Tibial artery (tissue), 4 donors: ENCODE measurements at regions not wholly inside any gene's neighbourhood (a gene's known extent, or its start where the extent isn't known, plus 50 kb on each side); places are given as distances from the start of the nearest gene placed in this dataset.

Experiments used
- DNase-seq, 2 donors: peaks; one replicate each; pipeline ENCODE4 v3.0.0-alpha.2; 2019
- H3K27ac ChIP-seq, 2 donors: fragments of 200-600 bp; sonication (generic) in 1 of 2; 1 replicate in 1 of 2; 2 replicates in 1 of 2; pipeline ENCODE4 v1.5.1; 2018 to 2019; ENCODE audit warnings: mild to moderate bottlenecking in 1 of 2
- H3K27me3 ChIP-seq, 2 donors: fragments of 200-600 bp; sonication (generic) in 1 of 2; one replicate each; pipeline versions ENCODE4 v1.5.1 to v1.6.0; 2016 to 2019
- H3K36me3 ChIP-seq, 3 donors: fragments of 200-600 bp; sonication (generic) in 2 of 3; one replicate each; pipeline ENCODE4 v1.5.1; 2016 to 2019; ENCODE audit warnings: mild to moderate bottlenecking in 2 of 3
- H3K4me1 ChIP-seq, 4 donors: fragments of 200-600 bp; sonication (generic) in 2 of 4; 1 replicate in 3 of 4; 2 replicates in 1 of 4; pipeline ENCODE4 v1.5.1; 2016 to 2019
- H3K4me3 ChIP-seq, 2 donors: fragments of 200-600 bp; sonication (generic) in 1 of 2; 1 replicate in 1 of 2; 2 replicates in 1 of 2; pipeline ENCODE4 v1.5.1; 2018 to 2019; ENCODE audit warnings: mild to moderate bottlenecking in 2 of 2
- H3K9me3 ChIP-seq, 3 donors: fragments of 200-600 bp; sonication (generic) in 1 of 3; one replicate each; pipeline ENCODE4 v1.5.1; 2016 to 2019
- intact Hi-C: fragments of 100-400 bp; cut with DNase I; formaldehyde crosslinking; loops from one replicate; pipeline ENCODE4 v1.15.0; 2023; ENCODE audit warnings: low total_unique reads
- TF ChIP-seq, protein P1 (sequence below), 2 experiments: fragments of 200-600 bp in 1 of 2; fragments of 450-650 bp in 1 of 2; IDR thresholded peaks; one replicate each; pipeline ENCODE4 v1.5.1; 2017 to 2019; ENCODE audit warnings: antibody characterized with exemption in 2 of 2, mild to moderate bottlenecking in 1 of 2, moderate library complexity in 1 of 2

DNA sequence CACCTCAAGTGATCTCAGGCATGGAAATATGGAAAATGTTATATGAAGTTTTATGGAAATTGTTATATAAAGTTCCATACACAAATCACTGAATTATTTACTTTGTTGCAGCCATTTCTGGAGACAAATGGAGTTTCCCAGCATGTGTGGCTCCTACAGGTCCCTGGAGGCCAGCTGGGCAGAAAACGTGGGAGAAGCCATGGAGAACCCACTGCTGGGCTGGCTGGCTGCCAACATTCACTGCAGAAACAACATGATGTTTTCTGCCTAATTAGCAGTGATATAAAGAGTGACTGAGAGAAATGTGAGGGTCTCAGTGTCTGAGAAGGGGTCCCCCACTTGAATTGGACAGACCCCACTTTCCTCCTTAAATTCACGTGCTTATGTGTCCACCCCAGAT is 208.8 kb upstream of the IRX2 start:
- H3K4me3 ChIP-seq: no peak overlapping the region

DNA sequence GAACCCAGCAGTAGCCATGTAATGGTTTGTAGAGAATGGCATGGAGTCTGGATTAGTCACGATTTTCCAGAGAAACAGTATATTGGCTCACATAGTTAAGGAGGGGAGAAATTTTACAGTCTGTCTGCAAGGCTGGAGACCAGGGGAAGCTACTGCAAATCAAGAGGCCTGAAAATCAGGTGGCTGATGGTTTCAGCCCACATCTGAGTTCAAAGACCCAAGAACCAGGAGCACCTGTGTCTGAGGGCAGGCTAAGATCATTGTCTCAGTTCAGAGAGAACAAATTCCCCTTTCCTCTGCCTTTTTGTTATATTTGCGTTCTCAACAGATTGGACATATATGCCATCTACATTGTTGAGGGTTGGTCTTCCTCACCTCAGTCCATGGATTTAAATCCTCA is 207.5 kb upstream of the IRX2 start:
- H3K27me3 ChIP-seq: no peaks in the 10 kb centered on the region
- H3K27ac ChIP-seq: no peak overlapping the region
- intact Hi-C loops: no loop called here
- H3K36me3 ChIP-seq: no peaks in the 10 kb centered on the region
- H3K9me3 ChIP-seq: peaks cover 0 to 17% (median 0%) of the 10 kb centered on the region in 3 donors
- no peaks in the 10 kb centered on the region for H3K4me1 ChIP-seq
- H3K4me3 ChIP-seq: no peak overlapping the region
- DNase-seq: no peak
- TF ChIP-seq, protein P1, sequence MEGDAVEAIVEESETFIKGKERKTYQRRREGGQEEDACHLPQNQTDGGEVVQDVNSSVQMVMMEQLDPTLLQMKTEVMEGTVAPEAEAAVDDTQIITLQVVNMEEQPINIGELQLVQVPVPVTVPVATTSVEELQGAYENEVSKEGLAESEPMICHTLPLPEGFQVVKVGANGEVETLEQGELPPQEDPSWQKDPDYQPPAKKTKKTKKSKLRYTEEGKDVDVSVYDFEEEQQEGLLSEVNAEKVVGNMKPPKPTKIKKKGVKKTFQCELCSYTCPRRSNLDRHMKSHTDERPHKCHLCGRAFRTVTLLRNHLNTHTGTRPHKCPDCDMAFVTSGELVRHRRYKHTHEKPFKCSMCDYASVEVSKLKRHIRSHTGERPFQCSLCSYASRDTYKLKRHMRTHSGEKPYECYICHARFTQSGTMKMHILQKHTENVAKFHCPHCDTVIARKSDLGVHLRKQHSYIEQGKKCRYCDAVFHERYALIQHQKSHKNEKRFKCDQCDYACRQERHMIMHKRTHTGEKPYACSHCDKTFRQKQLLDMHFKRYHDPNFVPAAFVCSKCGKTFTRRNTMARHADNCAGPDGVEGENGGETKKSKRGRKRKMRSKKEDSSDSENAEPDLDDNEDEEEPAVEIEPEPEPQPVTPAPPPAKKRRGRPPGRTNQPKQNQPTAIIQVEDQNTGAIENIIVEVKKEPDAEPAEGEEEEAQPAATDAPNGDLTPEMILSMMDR (IDR thresholded peaks at IDR 0.05): no peak

More for the DNA sequence above, 208.8 kb upstream of the IRX2 start:
- peaks cover 0 to 14% (median 0%) of the 10 kb centered on the region in 3 donors for H3K9me3 ChIP-seq
- TF ChIP-seq, protein P1 (IDR thresholded peaks at IDR 0.05): no peak
- no peak for DNase-seq
- H3K36me3 ChIP-seq: no peaks in the 10 kb centered on the region
- no peak overlapping the region for H3K27ac ChIP-seq
- H3K27me3 ChIP-seq: no peaks in the 10 kb centered on the region
- H3K4me1 ChIP-seq: no peaks in the 10 kb centered on the region
- intact Hi-C loops: no loop called here

DNA sequence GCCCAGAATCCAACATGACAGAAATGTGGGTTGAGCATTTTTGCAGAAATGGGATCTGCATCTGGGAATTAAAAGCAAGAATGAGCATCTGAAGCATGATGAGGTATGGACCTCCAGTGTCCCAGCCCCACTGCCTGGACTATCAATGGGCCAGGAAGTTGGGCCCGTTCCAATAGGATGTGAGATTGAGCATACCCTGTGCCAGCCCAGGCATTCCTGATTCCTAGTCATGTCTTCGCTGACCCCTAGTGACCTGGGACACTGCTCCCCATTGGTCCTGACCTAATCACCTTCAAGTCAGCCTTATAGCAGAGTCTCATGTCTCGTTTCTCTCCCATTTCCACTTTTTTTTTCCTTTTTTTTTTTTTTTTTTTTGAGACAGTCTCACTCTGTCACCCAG is 197.4 kb upstream of the IRX2 start:
- Histone ChIP-seq H3K4me1 (no peaks in the 10 kb centered on the region), H3K36me3 (no peaks in the 10 kb centered on the region), H3K27ac (no peak overlapping the region), H3K9me3 (peaks cover 0 to 4% (median 0%) of the 10 kb centered on the region in 3 donors), H3K27me3 (no peaks in the 10 kb centered on the region), H3K4me3 (no peak overlapping the region)
- intact Hi-C loops: no loop called here
- TF ChIP-seq, protein P1 (IDR thresholded peaks at IDR 0.05): no peak
- DNase-seq: no peak

DNA sequence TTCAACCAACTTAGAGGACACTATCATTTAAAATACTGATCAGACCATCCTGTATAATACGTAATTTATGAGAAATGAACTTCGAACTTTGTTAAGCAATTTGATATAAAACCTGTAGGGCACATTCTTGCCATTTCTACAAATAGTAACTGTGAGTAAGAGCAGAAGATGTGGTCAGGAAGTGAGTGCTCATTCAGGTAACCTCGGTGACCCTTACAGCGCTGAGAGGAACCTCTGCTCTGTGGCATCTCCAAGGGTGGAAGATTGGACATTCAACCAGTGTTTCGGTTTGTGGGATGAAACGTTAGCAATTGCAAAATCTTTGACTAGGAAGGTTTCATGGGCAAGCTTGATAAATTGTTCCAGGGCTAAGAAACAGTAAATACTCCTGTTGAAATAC is 194.8 kb upstream of the IRX2 start:
- intact Hi-C loops: no loop called here

DNA sequence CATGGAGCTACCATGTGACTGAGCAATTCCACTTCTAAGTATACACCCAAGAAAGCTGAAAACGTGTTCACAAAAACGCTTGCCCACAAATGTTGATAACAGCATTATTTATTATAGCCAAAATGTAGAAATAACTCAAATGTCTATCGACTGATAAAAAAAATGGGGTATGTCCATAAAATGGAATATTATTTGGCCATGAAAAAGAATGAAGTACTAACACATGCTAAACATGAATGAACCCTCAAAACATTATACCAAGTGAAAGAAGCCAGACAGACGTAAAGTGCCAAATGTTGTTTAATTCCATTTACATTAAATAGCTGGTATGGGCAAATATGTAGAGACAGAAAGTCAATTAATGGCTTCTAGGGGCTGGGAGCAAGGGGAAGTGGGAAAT is 184.9 kb upstream of the IRX2 start:
- H3K4me3 ChIP-seq: no peak overlapping the region
- TF ChIP-seq, protein P1 (IDR thresholded peaks at IDR 0.05): no peak
- peaks cover 0 to 8% (median 0%) of the 10 kb centered on the region in 3 donors for H3K9me3 ChIP-seq
- H3K27me3 ChIP-seq: no peaks in the 10 kb centered on the region
- no peaks in the 10 kb centered on the region for H3K36me3 ChIP-seq
- intact Hi-C loops: no loop called here
- no peak for DNase-seq
- H3K4me1 ChIP-seq: no peaks in the 10 kb centered on the region
- H3K27ac ChIP-seq: no peak overlapping the region

More for the DNA sequence above, 194.8 kb upstream of the IRX2 start:
- no peaks in the 10 kb centered on the region for H3K27me3 ChIP-seq
- TF ChIP-seq, protein P1 (IDR thresholded peaks at IDR 0.05): no peak
- no peak overlapping the region for H3K4me3 ChIP-seq
- no peak overlapping the region for H3K27ac ChIP-seq
- no peaks in the 10 kb centered on the region for H3K36me3 ChIP-seq
- DNase-seq: no peak
- H3K9me3 ChIP-seq: peaks cover 0 to 3% (median 0%) of the 10 kb centered on the region in 3 donors
- H3K4me1 ChIP-seq: no peaks in the 10 kb centered on the region

DNA sequence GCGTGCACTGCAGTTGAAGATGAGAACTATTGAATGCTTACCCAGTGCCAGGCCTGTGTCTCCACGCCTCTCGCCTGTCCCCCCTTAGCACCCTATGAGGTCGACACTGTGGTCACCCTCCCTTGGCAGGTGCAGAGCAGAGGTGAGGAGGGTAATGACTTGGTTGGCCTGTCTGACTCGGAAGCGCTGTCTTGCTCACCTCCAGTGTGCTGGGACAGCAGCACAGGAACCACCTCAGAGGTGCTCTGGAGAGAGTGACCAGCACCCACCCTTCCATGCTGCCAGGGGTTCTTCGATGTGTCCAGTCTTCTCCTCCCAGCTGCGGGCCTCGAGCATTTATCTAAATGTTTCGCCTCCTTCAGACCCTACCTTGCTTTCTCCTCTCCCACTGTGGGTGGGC is 178.3 kb upstream of the IRX2 start:
- H3K27me3 ChIP-seq: no peaks in the 10 kb centered on the region
- H3K27ac ChIP-seq: no peak overlapping the region
- intact Hi-C loops: no loop called here
- H3K4me1 ChIP-seq: no peaks in the 10 kb centered on the region
- TF ChIP-seq, protein P1 (IDR thresholded peaks at IDR 0.05): no peak
- no peaks in the 10 kb centered on the region for H3K9me3 ChIP-seq
- DNase-seq: no peak
- H3K4me3 ChIP-seq: no peak overlapping the region
- H3K36me3 ChIP-seq: no peaks in the 10 kb centered on the region
